Gastroesophageal sphincter (tissue), 4 donors: ENCODE measurements at regions not wholly inside any gene's neighbourhood (a gene's known extent, or its start where the extent isn't known, plus 50 kb on each side); places are given as distances from the start of the nearest gene placed in this dataset.
"Not testable (repeated sequence)": the region's sequence is repeated elsewhere in the genome, so short reads cannot be mapped to it uniquely, and the experiment has no call there.

Source experiments
- ATAC-seq: fragments of 150-250 bp; one replicate; pipeline ENCODE4 v1.9.1; 2016; ENCODE audit warnings: mild to moderate bottlenecking, moderate library complexity
- H3K27ac ChIP-seq, 4 donors: fragments of 200-600 bp; sonication (generic) in 3 of 4; 1 replicate in 3 of 4; 2 replicates in 1 of 4; pipeline ENCODE4 v1.5.1; 2016 to 2019
- H3K27me3 ChIP-seq: fragments of 200-600 bp; sonication (generic); one replicate; pipeline ENCODE4 v1.5.1; 2019
- H3K36me3 ChIP-seq, 2 donors: fragments of 200-600 bp; sonication (generic); one replicate each; pipeline ENCODE4 v1.5.1; 2019; ENCODE audit warnings: control low read depth in 1 of 2
- H3K4me1 ChIP-seq, 3 donors: fragments of 200-600 bp; sonication (generic); 1 replicate in 2 of 3; 2 replicates in 1 of 3; pipeline ENCODE4 v1.5.1; 2016 to 2019; ENCODE audit warnings: control low read depth in 2 of 3
- H3K4me3 ChIP-seq, 2 donors: fragments of 200-600 bp; sonication (generic); one replicate each; pipeline ENCODE4 v1.5.1; 2019; ENCODE audit warnings: mild to moderate bottlenecking in 1 of 2, moderate library complexity in 1 of 2
- H3K9me3 ChIP-seq, 3 donors: fragments of 200-600 bp; sonication (generic); one replicate each; pipeline ENCODE4 v1.5.1; 2017 to 2019; ENCODE audit warnings: control low read depth in 2 of 3
- EP300 ChIP-seq: sonication (generic); formaldehyde crosslinking; IDR thresholded peaks from one replicate; pipeline ENCODE4 v1.6.1; 2017; ENCODE audit warnings: antibody characterized with exemption, mild to moderate bottlenecking
- POLR2A ChIP-seq, 2 donors: fragments of 450-650 bp; IDR thresholded peaks; one replicate each; pipeline ENCODE4 v1.6.1; 2017; ENCODE audit warnings: antibody characterized with exemption in 2 of 2, mild to moderate bottlenecking in 2 of 2, moderate library complexity in 1 of 2
- POLR2AphosphoS5 ChIP-seq: sonication (generic); formaldehyde crosslinking; IDR thresholded peaks from one replicate; pipeline ENCODE4 v1.6.1; 2017; ENCODE audit warnings: antibody characterized with exemption
- WGBS, 2 donors: methylation state at CpG; one replicate each; pipeline ENCODE4 v1.1.5; 2018; ENCODE audit warnings: low coverage in 1 of 2; 5-methylcytosine and 5-hydroxymethylcytosine counted together
- TF ChIP-seq, protein P1 (sequence below), 4 experiments: fragments of 200-600 bp in 2 of 4; fragments of 450-650 bp in 2 of 4; sonication (generic) in 1 of 4; IDR thresholded peaks; one replicate each; pipeline ENCODE4 v1.5.1; 2017 to 2019; ENCODE audit warnings: antibody characterized with exemption in 4 of 4, mild to moderate bottlenecking in 2 of 4, moderate library complexity in 2 of 4

DNA sequence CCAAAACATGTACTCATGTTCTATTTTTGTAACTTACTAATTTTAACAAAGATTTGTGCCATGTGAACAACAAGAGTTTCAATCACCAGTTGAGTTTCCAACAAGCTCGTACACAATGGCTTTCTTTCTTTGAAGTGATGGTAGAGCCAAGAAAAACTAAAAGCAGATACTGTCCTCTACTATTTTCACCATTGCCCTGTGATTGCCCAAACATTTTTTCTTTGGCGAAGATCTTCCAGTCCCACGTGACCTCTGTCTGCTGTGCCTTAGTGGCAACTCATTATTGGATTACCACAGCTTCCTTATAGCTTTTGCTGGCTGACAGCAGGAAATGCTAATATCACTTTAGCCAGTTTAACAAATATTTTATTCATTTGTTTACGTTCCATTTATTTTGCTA is 1147.1 kb downstream of the STIM2 start:
- Histone ChIP-seq H3K9me3 (no peaks in the 10 kb centered on the region), H3K4me3 (no peak overlapping the region), H3K27me3 (no peaks in the 10 kb centered on the region), H3K27ac (no peak overlapping the region), H3K4me1 (no peaks in the 10 kb centered on the region), H3K36me3 (no peaks in the 10 kb centered on the region)
- TF ChIP-seq, protein P1, sequence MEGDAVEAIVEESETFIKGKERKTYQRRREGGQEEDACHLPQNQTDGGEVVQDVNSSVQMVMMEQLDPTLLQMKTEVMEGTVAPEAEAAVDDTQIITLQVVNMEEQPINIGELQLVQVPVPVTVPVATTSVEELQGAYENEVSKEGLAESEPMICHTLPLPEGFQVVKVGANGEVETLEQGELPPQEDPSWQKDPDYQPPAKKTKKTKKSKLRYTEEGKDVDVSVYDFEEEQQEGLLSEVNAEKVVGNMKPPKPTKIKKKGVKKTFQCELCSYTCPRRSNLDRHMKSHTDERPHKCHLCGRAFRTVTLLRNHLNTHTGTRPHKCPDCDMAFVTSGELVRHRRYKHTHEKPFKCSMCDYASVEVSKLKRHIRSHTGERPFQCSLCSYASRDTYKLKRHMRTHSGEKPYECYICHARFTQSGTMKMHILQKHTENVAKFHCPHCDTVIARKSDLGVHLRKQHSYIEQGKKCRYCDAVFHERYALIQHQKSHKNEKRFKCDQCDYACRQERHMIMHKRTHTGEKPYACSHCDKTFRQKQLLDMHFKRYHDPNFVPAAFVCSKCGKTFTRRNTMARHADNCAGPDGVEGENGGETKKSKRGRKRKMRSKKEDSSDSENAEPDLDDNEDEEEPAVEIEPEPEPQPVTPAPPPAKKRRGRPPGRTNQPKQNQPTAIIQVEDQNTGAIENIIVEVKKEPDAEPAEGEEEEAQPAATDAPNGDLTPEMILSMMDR (IDR thresholded peaks at IDR 0.05), result no peak
- TF ChIP-seq POLR2A (IDR thresholded peaks at IDR 0.05) (no peak), EP300 (no peak), POLR2AphosphoS5 (no peak)
- WGBS, 2 donors, result 73 to 85% methylated on average over 3 to 4 of the region's 4 CpGs
- ATAC-seq, result no peak

DNA sequence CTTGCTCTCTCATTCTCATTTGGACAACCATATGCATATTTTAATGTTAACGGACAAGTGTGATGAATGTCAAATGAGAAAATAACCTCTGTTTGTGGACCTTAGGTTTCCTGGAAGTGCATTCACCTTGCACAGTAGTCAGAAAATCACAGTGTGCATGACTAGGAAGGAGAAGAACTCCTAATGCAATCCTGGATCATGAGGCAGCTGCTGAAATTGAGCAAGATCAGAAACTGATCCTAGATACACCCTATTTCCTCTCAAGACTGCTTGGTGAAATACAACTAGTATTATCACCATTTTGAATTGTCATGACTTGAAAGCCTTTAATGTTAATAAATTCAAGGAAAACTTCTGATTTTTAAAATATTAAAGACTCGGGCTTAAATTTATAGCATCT is 1148.9 kb downstream of the STIM2 start:
- no peak for ATAC-seq
- 61 to 71% methylated on average over 2 of the region's 2 CpGs for WGBS, 2 donors
- Histone ChIP-seq H3K4me3 (no peak overlapping the region), H3K36me3 (no peaks in the 10 kb centered on the region), H3K27ac (no peak overlapping the region), H3K9me3 (no peaks in the 10 kb centered on the region), H3K4me1 (no peaks in the 10 kb centered on the region), H3K27me3 (no peaks in the 10 kb centered on the region)
- TF ChIP-seq, protein P1 (IDR thresholded peaks at IDR 0.05), result no peak
- TF ChIP-seq POLR2AphosphoS5 (no peak), POLR2A (IDR thresholded peaks at IDR 0.05) (no peak)

DNA sequence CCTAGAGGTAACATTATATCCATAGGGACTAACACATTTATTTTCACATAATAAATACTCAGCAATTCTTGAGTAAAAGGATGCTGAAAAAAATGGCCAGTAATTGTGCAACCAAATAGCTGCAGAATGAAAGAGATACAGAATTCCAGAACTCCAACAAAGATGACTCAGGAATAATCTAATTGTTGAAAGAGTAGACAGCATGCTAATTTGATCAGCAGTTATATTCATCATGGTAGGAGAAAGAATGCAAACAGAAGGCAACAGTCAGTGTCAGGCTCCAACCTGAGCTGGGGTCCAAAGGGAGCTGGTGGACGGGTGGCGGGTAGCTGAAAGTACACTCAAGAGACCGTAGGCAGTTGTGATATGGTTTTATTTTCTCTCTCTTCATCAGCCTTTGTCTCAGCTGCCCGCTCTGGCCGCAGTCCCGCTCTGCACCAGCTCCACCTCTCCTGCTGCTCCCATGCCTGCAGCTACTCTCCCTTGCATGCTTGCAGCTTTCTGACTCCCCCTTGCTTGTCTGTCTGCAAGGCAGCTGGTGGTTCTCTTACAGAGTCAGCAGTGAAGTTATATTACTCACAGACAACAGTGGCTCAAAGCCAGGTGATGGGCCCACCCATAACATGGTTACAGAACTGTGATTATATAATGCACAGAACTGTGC is 1150.1 kb downstream of the STIM2 start:
- Histone ChIP-seq H3K27ac (no peak overlapping the region), H3K4me3 (no peak overlapping the region), H3K27me3 (no peaks in the 10 kb centered on the region), H3K36me3 (no peaks in the 10 kb centered on the region), H3K4me1 (no peaks in the 10 kb centered on the region), H3K9me3 (no peaks in the 10 kb centered on the region)
- WGBS, 2 donors, result 85 to 87% methylated on average over 3 to 6 of the region's 6 CpGs
- no peak for TF ChIP-seq POLR2A (IDR thresholded peaks at IDR 0.05)
- TF ChIP-seq, protein P1 (IDR thresholded peaks at IDR 0.05), result no peak
- no peak for TF ChIP-seq POLR2AphosphoS5
- no peak for TF ChIP-seq EP300
- no peak for ATAC-seq

DNA sequence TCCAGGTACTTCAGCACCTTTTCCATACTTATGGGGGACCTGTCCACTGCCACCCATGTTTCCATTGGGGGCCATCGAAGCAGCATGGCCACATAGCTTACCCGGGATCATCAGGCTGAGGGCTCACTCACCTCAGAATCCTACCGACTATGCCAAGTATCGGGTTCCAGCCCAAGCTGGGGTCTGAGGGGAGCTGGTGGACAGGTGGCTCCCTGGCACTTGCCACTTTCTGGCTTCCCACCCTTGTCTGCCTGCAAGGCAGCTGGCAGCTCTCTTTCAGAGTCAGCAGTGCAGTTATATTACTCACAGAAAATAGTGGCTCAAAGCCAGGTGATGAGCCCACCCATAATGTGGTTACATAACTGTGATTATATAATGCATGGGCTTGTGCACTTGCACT is 1153.8 kb downstream of the STIM2 start:
- Histone ChIP-seq H3K9me3 (no peaks in the 10 kb centered on the region), H3K36me3 (no peaks in the 10 kb centered on the region), H3K27me3 (no peaks in the 10 kb centered on the region), H3K4me3 (no peak overlapping the region), H3K27ac (no peak overlapping the region), H3K4me1 (no peaks in the 10 kb centered on the region)
- no peak for ATAC-seq
- no peak for TF ChIP-seq POLR2A (IDR thresholded peaks at IDR 0.05)
- TF ChIP-seq POLR2AphosphoS5, result no peak
- TF ChIP-seq EP300, result no peak
- TF ChIP-seq, protein P1 (IDR thresholded peaks at IDR 0.05), result no peak
- 83% methylated on average over 1 of the region's 4 CpGs; no CpG with 5 or more reads in 1 of the 2 donors for WGBS, 2 donors

DNA sequence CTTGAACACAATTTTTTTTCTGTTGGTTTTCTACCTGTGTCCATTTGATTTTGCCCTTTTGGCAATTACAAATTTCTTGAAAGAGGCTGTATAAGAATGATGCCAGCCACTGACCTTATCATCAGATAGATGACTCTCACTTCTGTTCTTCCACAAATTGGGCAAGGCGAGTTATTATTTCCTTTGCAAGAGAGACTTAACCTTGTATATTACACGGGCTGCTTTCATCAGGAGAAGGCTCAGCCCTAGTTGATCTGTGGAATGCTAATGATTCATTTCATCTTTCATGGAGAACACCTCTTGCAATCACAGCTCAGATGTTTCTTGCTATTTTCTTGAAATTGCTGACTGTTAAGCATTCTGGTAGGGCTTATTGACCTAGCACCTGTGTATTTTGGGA is 1155.4 kb downstream of the STIM2 start:
- Histone ChIP-seq H3K36me3 (no peaks in the 10 kb centered on the region), H3K4me1 (no peaks in the 10 kb centered on the region), H3K9me3 (no peaks in the 10 kb centered on the region), H3K4me3 (no peak overlapping the region), H3K27ac (no peak overlapping the region), H3K27me3 (no peaks in the 10 kb centered on the region)
- no peak for ATAC-seq
- 83 to 90% methylated on average over 2 of the region's 2 CpGs for WGBS, 2 donors
- TF ChIP-seq POLR2A (IDR thresholded peaks at IDR 0.05) (no peak), EP300 (no peak), POLR2AphosphoS5 (no peak)
- TF ChIP-seq, protein P1 (IDR thresholded peaks at IDR 0.05), result no peak

DNA sequence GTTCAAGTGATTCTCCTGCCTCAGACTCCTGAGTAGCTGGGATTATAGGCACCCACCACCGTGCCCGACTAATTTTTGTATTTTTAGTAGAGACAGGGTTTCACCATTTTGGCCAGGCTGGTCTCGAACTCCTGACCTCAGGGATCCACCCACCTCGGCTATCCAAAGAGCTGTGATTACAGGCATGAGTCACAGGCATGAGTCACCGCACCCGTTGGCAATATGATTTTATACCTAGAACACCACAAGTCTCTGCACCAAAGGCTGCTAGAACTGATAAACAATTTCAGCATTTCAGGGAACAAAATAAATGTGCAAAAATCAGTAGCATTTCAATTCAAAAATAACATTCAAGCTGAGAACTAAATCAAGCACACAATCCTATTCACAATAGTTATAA is 1177.6 kb downstream of the STIM2 start:
- not testable (repeated sequence) for H3K4me3 ChIP-seq, H3K9me3 ChIP-seq, H3K27ac ChIP-seq, ATAC-seq, H3K4me1 ChIP-seq, H3K27me3 ChIP-seq, H3K36me3 ChIP-seq
- WGBS, 2 donors, result 63 to 65% methylated on average over 3 to 5 of the region's 6 CpGs
